22Rv1 (cell line): ENCODE measurements at regions not wholly inside any gene's neighbourhood (a gene's known extent, or its start where the extent isn't known, plus 50 kb on each side); places are given as distances from the start of the nearest gene placed in this dataset.
A peak's percentile ranks its signal among the peaks of the same experiment; 100 is the strongest.
"Not testable (repeated sequence)": the region's sequence is repeated elsewhere in the genome, so short reads cannot be mapped to it uniquely, and the experiment has no call there.

Source experiments
- H3K27ac ChIP-seq: fragments of 450-650 bp; 2 replicates; pipeline ENCODE4 v1.5.1; 2017
- CTCF ChIP-seq: fragments of 450-650 bp; IDR thresholded peaks from 2 replicates; pipeline ENCODE4 v1.5.1; 2017; ENCODE audit warnings: mild to moderate bottlenecking
- ZFX ChIP-seq: fragments of 450-650 bp; IDR thresholded peaks from 2 replicates; pipeline ENCODE4 v1.6.1; 2017; ENCODE audit warnings: antibody characterized with exemption, borderline replicate concordance

GRCh38 chr6:88499845-88500699 is 333.9 kb upstream of the CNR1 start:
- TF ChIP-seq ZFX (no peak), CTCF (no peak)
- H3K27ac ChIP-seq: no peak overlapping the region

DNA sequence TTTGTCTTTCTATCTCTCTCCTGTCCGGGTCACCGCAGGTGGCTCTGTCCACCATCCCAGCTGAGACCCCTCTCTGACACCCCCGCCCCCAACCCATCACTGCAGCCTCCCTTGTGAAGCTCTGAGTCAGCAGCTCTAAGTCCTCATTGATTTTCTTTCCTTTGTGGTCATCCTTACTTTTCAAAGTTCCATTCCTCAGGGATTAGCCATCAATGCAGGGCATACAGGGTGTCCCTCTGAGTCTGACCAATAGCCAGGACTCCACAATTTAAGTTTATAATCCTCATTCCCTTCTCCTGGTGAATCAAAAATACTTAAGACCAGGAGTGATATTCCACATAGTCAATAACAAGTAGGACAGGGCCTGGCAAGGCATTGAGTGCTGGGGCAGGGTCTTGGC is 333.3 kb upstream of the CNR1 start:
- TF ChIP-seq ZFX: no peak
- TF ChIP-seq CTCF: no peak
- H3K27ac ChIP-seq: no peak overlapping the region

DNA sequence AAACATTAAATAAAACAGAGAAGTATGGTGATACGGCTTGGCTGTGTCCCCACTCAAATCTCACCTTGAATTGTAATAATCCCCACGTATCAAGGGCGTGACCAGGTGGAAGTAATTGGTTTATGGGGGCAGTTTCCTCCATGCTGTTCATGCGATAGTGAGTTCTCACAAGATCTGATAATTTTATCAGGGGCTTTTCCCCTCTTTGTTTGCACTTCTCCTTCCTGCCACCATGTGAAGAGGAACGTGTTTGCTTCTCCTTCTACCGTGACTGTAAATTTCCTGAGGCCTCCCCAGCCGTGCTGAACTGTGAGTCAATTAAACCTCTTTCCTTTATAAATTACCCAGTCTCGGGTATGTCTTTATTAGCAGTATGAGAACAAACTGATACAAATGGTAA is 331.3 kb upstream of the CNR1 start:
- not testable (repeated sequence) for H3K27ac ChIP-seq

- no peak for TF ChIP-seq ZFX
- TF ChIP-seq CTCF: no peak
- H3K27ac ChIP-seq: no peak overlapping the region
Observed at GRCh38 chr6:88494401-88495140, 328.4 kb upstream of the CNR1 start.

DNA sequence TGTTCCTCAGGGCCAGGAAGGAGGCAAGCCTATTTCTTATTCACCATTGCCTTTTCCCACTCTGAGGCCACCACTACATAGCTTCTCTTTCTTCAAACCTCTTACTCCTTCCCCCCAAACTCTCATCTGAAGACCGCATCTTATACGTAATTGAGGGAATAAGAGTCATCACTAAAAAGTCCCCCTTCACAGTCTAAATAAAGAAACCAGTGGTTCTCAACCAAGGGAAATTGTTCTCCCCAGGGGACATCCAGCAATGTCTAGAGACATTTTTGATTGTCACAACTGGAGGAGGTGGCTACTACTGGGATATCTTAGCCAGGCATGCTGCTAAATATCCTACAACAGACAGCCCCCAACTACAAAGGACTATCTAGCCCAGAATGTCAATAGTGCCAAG is 327.6 kb upstream of the CNR1 start:
- TF ChIP-seq CTCF (no peak), ZFX (no peak)
- no peak overlapping the region for H3K27ac ChIP-seq

DNA sequence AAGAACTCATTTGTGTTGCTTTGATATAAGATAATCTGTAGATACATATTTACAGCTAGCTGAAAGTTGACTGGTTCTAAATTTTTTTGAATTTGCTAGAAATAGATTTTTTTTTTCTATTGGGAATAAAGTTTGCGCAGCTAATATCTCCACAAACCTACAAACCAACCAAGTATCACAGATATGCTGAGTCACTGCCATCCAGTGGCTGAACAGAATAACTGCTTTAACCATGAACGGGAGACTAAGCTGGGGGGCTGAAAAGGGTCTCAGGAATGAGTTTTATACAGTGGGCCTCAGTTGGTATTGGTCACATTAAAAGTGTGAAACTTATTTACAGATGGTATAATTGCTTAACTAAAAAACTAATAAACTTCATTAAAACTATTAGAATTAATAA is 326.7 kb upstream of the CNR1 start:
- H3K27ac ChIP-seq: no peak overlapping the region
- no peak for TF ChIP-seq ZFX
- TF ChIP-seq CTCF: peak; percentile 68

- H3K27ac ChIP-seq: no peak overlapping the region
- no peak for TF ChIP-seq ZFX
- TF ChIP-seq CTCF: no peak
Observed at GRCh38 chr6:88492241-88492640, 326.1 kb upstream of the CNR1 start.
